Adrenal gland (tissue), 5 donors: ENCODE measurements at regions not wholly inside any gene's neighbourhood (a gene's known extent, or its start where the extent isn't known, plus 50 kb on each side); places are given as distances from the start of the nearest gene placed in this dataset.

ENCODE experiments used
- POLR2A ChIP-seq, 2 donors: fragments of 450-650 bp; IDR thresholded peaks; one replicate each; pipeline ENCODE4 v1.6.1; 2017; ENCODE audit warnings: antibody characterized with exemption in 2 of 2, mild to moderate bottlenecking in 2 of 2, moderate library complexity in 1 of 2
- TF ChIP-seq, protein P1 (sequence below), 6 experiments: fragments of 450-650 bp in 4 of 6; fragments of 200-600 bp in 2 of 6; sonication (generic) in 1 of 6; IDR thresholded peaks; 1 replicate in 5 of 6; 2 replicates in 1 of 6; pipeline versions ENCODE4 v1.5.1 to v1.8.0; 2016 to 2021; ENCODE audit warnings: antibody characterized with exemption in 6 of 6, mild to moderate bottlenecking in 2 of 6, moderate library complexity in 1 of 6
- donor health status: DM: no; HTN: no; CAD: no.

DNA sequence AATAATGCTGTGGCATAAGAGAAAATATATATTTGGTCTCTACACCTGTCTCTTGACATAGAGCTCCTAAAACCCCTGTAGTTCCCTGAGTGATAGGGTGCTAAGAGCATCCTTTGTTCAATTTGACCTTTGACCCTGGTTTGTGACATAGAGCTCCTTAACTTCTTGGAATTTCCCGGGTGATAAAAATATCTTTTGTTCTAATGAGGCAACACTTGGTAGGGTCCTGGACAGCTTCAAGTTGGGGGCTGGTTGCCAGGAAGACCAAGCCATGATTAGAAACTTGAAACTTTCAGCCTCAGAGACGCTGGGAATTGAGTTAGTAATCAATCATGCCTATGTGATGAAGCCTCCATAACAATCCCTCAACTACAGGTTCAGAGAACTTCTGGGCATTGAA, 105.4 kb downstream of the CASP12 start:
- TF ChIP-seq POLR2A (IDR thresholded peaks at IDR 0.05) = no peak
- TF ChIP-seq, protein P1, sequence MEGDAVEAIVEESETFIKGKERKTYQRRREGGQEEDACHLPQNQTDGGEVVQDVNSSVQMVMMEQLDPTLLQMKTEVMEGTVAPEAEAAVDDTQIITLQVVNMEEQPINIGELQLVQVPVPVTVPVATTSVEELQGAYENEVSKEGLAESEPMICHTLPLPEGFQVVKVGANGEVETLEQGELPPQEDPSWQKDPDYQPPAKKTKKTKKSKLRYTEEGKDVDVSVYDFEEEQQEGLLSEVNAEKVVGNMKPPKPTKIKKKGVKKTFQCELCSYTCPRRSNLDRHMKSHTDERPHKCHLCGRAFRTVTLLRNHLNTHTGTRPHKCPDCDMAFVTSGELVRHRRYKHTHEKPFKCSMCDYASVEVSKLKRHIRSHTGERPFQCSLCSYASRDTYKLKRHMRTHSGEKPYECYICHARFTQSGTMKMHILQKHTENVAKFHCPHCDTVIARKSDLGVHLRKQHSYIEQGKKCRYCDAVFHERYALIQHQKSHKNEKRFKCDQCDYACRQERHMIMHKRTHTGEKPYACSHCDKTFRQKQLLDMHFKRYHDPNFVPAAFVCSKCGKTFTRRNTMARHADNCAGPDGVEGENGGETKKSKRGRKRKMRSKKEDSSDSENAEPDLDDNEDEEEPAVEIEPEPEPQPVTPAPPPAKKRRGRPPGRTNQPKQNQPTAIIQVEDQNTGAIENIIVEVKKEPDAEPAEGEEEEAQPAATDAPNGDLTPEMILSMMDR (IDR thresholded peaks at IDR 0.05) = no peak
